Heart left ventricle (tissue), 16 donors: ENCODE measurements at regions not wholly inside any gene's neighbourhood (a gene's known extent, or its start where the extent isn't known, plus 50 kb on each side); places are given as distances from the start of the nearest gene placed in this dataset.

ENCODE experiments used
- ATAC-seq, 4 donors: fragments of 200-7000 bp; cut with Tn5 transposase; one replicate each; pipeline ENCODE4 v1.9.1; 2020 to 2022; ENCODE audit warnings: moderate library complexity in 4 of 4, mild to moderate bottlenecking in 3 of 4, moderate number of reproducible peaks in 1 of 4
- DNase-seq, 5 donors: peaks; one replicate each; pipeline ENCODE4 v3.0.0-alpha.2; 2020
- H3K27ac ChIP-seq, 12 donors: fragments of 200-600 bp; sonication (generic) in 4 of 12; one replicate each; pipeline versions ENCODE4 v1.5.0 to v1.8.0; 2016 to 2022; ENCODE audit warnings: mild to moderate bottlenecking in 2 of 12
- H3K27me3 ChIP-seq, 9 donors: fragments of 200-600 bp; sonication (generic) in 2 of 9; one replicate each; pipeline versions ENCODE4 v1.5.1 to v1.8.0; 2016 to 2022; ENCODE audit warnings: mild to moderate bottlenecking in 3 of 9
- H3K36me3 ChIP-seq, 9 donors: fragments of 200-600 bp; sonication (generic) in 2 of 9; one replicate each; pipeline versions ENCODE4 v1.5.0 to v1.8.0; 2018 to 2022; ENCODE audit warnings: mild to moderate bottlenecking in 2 of 9
- H3K4me1 ChIP-seq, 12 donors: fragments of 200-600 bp; sonication (generic) in 4 of 12; one replicate each; pipeline versions ENCODE4 v1.5.0 to v1.8.0; 2016 to 2022; ENCODE audit warnings: mild to moderate bottlenecking in 3 of 12
- H3K4me3 ChIP-seq, 12 donors: fragments of 200-600 bp; sonication (generic) in 4 of 12; one replicate each; pipeline versions ENCODE4 v1.5.0 to v1.8.0; 2017 to 2022; ENCODE audit warnings: mild to moderate bottlenecking in 9 of 12, moderate library complexity in 4 of 12
- H3K9me3 ChIP-seq, 12 donors: fragments of 200-600 bp; sonication (generic) in 4 of 12; one replicate each; pipeline versions ENCODE4 v1.5.0 to v1.8.0; 2016 to 2022; ENCODE audit warnings: mild to moderate bottlenecking in 1 of 12
- POLR2A ChIP-seq, 2 donors: fragments of 450-650 bp; IDR thresholded peaks; one replicate each; pipeline ENCODE4 v1.6.1; 2017; ENCODE audit warnings: antibody characterized with exemption in 2 of 2, mild to moderate bottlenecking in 2 of 2, moderate library complexity in 2 of 2
- WGBS, 4 donors: extraction: QIAGEN DNeasy Blood & Tissue Kit in 2 of 4; methylation state at CpG; one replicate each; pipeline versions ENCODE4 v1.1.5 to v1.1.7; 2013 to 2018; 5-methylcytosine and 5-hydroxymethylcytosine counted together
- intact Hi-C, 10 donors: fragments of 100-400 bp; cut with DNase I; formaldehyde crosslinking; loops; one replicate each; pipeline versions ENCODE4 v1.11.1 to v1.14.2; 2022
- TF ChIP-seq, protein P1 (sequence below), 12 donors: fragments of 200-600 bp; sonication (generic) in 4 of 12; IDR thresholded peaks; one replicate each; pipeline versions ENCODE4 v1.5.0 to v1.8.0; 2018 to 2022; ENCODE audit warnings: antibody characterized with exemption in 12 of 12, mild to moderate bottlenecking in 5 of 12
- donor health status: ischemic (EF 13 %, LVEDD 7.1; RV severe dilation, severe dysfunction).
- donor health status: healthy with polysubstance abuse.
- donor health status: DM: no; HTN: yes; CAD: no.
- donor health status: DM: no; HTN: no; CAD: no.
- donor health status: ischemic (EF 25% LVEDD 6.9; RV normal size, moderate dysfunction).
- donor health status: ischemic (EF 25% LVEDD 5.7; RV mildly dilated, moderate dysfunction).
- donor health status: healthy.
- donor health status: DM: yes; HTN: yes; CAD: no.
- donor health status: ischemic (EF 35%, LVEDD 5.7; RV mildly dilated, moderate dysfunction).
- donor health status: nonischemic (EF 11% LVEDD 7.7; RV severe dilation, severe dysfunction).
- donor health status: DM: yes; HTN: yes; CAD: no.
- donor health status: PGD.
- donor health status: ischemic (EF 29% LVEDD 5.4; RV normal size, mild dysfunction).
- donor health status: nonischemic (EF 23%, LVEDD 6.1; RV moderate dilation, normal function).

GRCh38 chr4:32022071-32022470 lies 1301.9 kb downstream of the PCDH7 start:
- Histone ChIP-seq H3K36me3 (no peaks in the 10 kb centered on the region), H3K27me3 (no peaks in the 10 kb centered on the region), H3K27ac (no peak overlapping the region), H3K4me1 (no peaks in the 10 kb centered on the region), H3K9me3 (no peaks in the 10 kb centered on the region), H3K4me3 (no peak overlapping the region)
- intact Hi-C loops = no loop called here
- WGBS, 4 donors = 48 to 76% (median 67%) methylated on average over 1 of the region's 1 CpG
- no peak for DNase-seq
- TF ChIP-seq, protein P1, sequence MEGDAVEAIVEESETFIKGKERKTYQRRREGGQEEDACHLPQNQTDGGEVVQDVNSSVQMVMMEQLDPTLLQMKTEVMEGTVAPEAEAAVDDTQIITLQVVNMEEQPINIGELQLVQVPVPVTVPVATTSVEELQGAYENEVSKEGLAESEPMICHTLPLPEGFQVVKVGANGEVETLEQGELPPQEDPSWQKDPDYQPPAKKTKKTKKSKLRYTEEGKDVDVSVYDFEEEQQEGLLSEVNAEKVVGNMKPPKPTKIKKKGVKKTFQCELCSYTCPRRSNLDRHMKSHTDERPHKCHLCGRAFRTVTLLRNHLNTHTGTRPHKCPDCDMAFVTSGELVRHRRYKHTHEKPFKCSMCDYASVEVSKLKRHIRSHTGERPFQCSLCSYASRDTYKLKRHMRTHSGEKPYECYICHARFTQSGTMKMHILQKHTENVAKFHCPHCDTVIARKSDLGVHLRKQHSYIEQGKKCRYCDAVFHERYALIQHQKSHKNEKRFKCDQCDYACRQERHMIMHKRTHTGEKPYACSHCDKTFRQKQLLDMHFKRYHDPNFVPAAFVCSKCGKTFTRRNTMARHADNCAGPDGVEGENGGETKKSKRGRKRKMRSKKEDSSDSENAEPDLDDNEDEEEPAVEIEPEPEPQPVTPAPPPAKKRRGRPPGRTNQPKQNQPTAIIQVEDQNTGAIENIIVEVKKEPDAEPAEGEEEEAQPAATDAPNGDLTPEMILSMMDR (IDR thresholded peaks at IDR 0.05) = no peak
- no peak for TF ChIP-seq POLR2A (IDR thresholded peaks at IDR 0.05)
- ATAC-seq = no peak

DNA sequence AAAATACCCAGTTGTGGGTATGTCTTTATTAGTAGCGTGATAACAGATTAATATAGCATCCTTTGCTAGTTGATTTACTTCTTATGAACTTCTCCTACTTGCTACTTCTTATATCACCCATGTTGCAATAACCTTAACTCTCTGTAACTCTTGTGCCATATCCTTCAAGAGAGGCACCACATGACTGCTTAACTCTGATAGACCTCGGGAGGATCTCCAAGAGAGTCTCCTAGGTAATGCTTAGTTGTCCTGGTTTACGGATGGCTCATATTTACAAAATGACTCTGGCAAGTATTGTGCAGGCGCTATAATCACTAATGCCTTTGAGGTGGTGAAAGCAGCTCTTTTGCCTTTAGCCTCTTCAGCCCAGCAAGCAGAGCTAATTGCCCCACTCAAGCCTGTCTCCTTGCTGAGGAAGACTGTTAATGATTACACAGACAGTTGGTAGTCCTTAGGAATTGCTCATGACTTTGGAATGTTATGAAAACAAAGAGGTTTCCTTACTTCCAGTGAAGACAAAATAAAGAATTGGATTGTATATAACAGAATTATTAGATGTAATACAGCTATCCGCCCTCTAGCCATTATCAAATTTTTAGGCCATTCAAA lies 1305.8 kb downstream of the PCDH7 start:
- Histone ChIP-seq H3K36me3 (no peaks in the 10 kb centered on the region), H3K9me3 (no peaks in the 10 kb centered on the region), H3K4me1 (no peaks in the 10 kb centered on the region), H3K27ac (no peak overlapping the region), H3K4me3 (no peak overlapping the region), H3K27me3 (no peaks in the 10 kb centered on the region)
- intact Hi-C loops = no loop called here
- DNase-seq (no peak), ATAC-seq (no peak)
- WGBS, 4 donors = 68 to 74% (median 71%) methylated on average over 5 of the region's 5 CpGs
- TF ChIP-seq, protein P1 (IDR thresholded peaks at IDR 0.05) = no peak
- no peak for TF ChIP-seq POLR2A (IDR thresholded peaks at IDR 0.05)

- no peak for ATAC-seq
- Histone ChIP-seq H3K27me3 (no peaks in the 10 kb centered on the region), H3K36me3 (no peaks in the 10 kb centered on the region), H3K4me3 (no peak overlapping the region), H3K4me1 (no peaks in the 10 kb centered on the region), H3K27ac (no peak overlapping the region), H3K9me3 (no peaks in the 10 kb centered on the region)
- TF ChIP-seq, protein P1 (IDR thresholded peaks at IDR 0.05) = no peak
- no peak for TF ChIP-seq POLR2A (IDR thresholded peaks at IDR 0.05)
- DNase-seq = no peak
- intact Hi-C loops = no loop called here
Measured at GRCh38 chr4:32030406-32030805, 1310.2 kb downstream of the PCDH7 start.

GRCh38 chr4:32031026-32031425 lies 1310.9 kb downstream of the PCDH7 start:
- no peaks in the 10 kb centered on the region for H3K4me1 ChIP-seq
- H3K9me3 ChIP-seq = no peaks in the 10 kb centered on the region
- no peaks in the 10 kb centered on the region for H3K27me3 ChIP-seq
- no peak for DNase-seq
- no peaks in the 10 kb centered on the region for H3K36me3 ChIP-seq
- ATAC-seq = no peak
- H3K27ac ChIP-seq = no peak overlapping the region
- intact Hi-C loops = no loop called here
- 63 to 85% (median 76%) methylated on average over 2 of the region's 2 CpGs for WGBS, 4 donors
- H3K4me3 ChIP-seq = no peak overlapping the region
- TF ChIP-seq, protein P1 (IDR thresholded peaks at IDR 0.05) = no peak
